H7 (cell line): ENCODE measurements at regions not wholly inside any gene's neighbourhood (a gene's known extent, or its start where the extent isn't known, plus 50 kb on each side); places are given as distances from the start of the nearest gene placed in this dataset.

Experiments
- DNase-seq: peaks from one replicate; pipeline ENCODE4 v3.0.0; 2012
- H3K27me3 ChIP-seq: 2 replicates; pipeline ENCODE4 v1.6.0; 2011; ENCODE audit warnings: mild to moderate bottlenecking, low read length; ENCODE audit not compliant: control insufficient read depth, insufficient read depth
- H3K36me3 ChIP-seq: replicated peaks from 2 replicates; pipeline ENCODE4 v1.5.1; 2011; ENCODE audit warnings: low read length; ENCODE audit not compliant: control insufficient read depth, insufficient read depth
- H3K4me3 ChIP-seq: 2 replicates; pipeline ENCODE4 v1.5.1; 2011; ENCODE audit warnings: low read depth, mild to moderate bottlenecking, control low read depth, low read length, moderate library complexity; ENCODE audit not compliant: insufficient read depth

DNA sequence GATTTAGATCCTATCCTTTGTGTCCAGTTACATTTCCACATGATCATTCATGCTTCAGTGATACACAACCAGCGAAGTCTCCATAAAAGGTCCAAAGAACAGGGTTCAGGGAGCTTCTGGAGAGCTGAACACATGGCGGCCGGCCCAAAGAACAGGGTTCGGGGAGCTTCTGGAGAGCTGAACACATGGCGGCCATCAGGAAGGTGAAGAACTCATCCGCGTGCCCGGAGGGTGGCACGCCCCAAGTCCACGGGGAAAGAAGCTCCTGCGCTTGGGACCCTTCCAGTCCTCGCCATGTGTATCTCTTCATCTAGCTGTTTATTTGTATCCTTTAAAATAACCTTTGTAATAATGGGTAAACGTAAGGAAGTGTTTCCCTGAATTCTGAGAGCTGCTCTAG is 91.9 kb upstream of the FLRT2 start:
- no peak for DNase-seq
- Histone ChIP-seq H3K27me3 (no peaks in the 10 kb centered on the region), H3K4me3 (no peak overlapping the region), H3K36me3 (no peaks in the 10 kb centered on the region)

DNA sequence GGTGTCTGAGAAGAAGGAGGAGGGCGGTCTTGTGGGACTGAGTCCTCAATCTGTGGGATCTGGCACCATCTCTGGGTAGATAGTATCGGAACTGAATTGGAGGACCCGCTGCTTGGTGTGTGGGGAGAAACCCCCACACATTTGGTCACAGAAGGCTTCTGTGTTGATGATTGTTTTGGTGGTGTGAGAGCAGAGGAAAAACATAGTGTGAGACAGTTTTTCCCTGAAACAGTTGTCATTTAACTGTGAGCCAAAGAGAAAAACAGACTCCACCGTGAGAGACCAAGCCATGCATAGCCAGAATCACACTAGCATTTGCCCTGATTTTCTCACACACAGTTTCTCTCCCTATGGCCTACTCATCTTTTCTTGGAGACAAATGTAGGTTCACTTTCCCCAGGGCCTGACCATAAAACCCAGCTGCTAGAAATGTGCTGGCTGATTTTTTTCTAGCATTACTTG is 91.4 kb upstream of the FLRT2 start:
- Histone ChIP-seq H3K36me3 (no peaks in the 10 kb centered on the region), H3K4me3 (no peak overlapping the region), H3K27me3 (no peaks in the 10 kb centered on the region)
- DNase-seq = no peak

DNA sequence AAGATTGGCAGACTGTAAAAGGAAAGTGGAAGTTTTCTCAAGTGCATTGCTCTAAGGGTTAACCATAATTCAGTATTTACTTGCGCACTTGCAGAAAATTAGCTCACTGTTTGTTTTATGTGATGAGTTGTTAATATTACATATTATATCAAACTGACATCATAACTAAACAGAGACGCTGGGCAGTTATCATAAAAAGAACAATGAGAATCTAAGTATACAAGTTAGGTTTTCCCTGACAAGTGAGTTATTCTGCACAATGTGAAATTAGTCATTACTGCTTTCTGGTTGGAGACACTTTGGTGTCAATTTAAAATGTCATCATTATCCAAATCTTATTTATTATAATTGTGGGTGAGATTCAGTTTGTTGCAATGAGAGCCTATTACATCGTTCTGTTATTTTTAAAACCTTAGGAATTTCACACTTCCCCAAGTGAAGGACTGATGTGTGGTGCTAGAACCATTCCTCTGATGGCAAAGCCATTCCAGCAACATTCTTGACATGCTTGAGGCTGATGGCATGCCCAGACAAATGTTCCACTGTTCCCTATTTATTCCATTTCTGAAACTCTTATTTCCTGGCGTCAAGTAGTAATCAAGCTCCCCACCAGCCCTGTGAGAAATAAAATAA is 90.1 kb upstream of the FLRT2 start:
- no peaks in the 10 kb centered on the region for H3K27me3 ChIP-seq
- H3K4me3 ChIP-seq = no peak overlapping the region
- no peak for DNase-seq
- H3K36me3 ChIP-seq = no peaks in the 10 kb centered on the region

DNA sequence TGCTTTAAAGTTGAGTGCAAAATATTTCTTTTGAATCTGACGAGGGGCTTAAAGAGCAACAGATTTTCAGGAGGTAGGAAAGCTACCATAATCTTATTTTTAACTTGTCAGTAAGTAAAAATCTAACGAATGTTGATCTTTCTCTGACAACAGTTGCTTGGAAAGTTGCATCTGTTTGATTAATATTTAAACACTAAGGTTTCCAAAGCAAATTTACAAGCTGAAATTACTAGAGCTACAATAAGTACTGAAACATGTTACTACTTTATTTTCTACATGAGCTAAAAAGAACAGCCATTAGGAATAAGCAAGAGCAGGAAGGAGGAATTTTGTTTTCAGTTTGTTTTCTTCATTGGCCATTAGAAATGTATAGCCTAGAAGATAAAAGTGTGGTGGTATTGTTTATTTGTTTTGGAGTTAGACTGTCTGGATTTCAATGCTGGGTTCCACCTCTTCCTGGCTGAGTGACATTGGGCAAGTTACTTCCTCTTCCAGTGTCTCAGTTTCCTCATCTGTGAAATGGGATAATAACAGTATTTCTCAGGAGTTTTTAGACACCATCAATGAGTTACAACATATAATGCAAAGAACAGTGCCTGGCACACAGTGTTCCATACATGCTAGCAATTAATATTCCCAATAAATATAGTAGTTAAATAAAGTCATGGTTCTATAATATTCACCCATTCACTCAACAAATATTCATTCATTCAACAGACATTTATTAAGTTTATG is 87.9 kb upstream of the FLRT2 start:
- Histone ChIP-seq H3K27me3 (no peaks in the 10 kb centered on the region), H3K4me3 (no peak overlapping the region), H3K36me3 (no peaks in the 10 kb centered on the region)
- no peak for DNase-seq

DNA sequence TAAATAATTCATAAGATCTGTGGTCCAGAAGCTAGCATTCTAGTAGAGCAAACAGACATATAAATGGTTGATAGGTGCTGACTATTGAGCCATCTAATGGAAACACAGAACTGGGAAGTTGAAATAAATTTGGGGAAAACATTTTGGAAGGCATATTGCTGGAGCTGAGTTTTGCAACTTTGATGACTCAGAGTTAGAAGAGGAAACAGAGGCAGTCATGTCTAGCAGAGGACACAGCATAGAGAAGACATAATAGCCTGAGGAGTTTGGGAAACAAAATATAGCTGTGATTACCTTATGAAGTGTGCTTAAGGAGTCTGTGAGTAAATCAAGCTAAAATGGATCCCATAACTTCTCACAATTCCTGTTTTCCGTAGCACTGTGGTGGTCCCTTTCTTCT is 86.9 kb upstream of the FLRT2 start:
- DNase-seq = no peak
- no peaks in the 10 kb centered on the region for H3K36me3 ChIP-seq
- no peak overlapping the region for H3K4me3 ChIP-seq
- no peaks in the 10 kb centered on the region for H3K27me3 ChIP-seq

DNA sequence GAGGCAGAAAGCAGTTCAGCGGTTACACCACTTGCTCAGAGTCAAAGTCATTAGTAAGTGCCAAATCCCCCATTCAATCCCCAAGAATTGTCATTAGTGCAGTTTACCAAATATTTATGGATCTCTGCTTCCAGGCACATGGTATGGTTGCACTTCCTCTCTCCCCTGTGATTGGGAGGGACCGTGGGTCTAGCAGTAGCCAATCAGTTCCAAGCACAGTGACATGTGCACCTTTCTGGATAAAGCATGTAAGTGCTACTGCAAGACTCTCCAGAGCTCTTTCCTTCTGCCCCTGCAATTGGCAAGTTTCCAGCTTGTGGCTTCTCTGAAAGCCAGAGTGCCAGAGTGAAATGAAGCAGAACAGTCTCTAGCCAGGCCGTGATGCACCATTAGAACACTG is 85.3 kb upstream of the FLRT2 start:
- no peak overlapping the region for H3K4me3 ChIP-seq
- H3K36me3 ChIP-seq = no peaks in the 10 kb centered on the region
- H3K27me3 ChIP-seq = no peaks in the 10 kb centered on the region
- no peak for DNase-seq

DNA sequence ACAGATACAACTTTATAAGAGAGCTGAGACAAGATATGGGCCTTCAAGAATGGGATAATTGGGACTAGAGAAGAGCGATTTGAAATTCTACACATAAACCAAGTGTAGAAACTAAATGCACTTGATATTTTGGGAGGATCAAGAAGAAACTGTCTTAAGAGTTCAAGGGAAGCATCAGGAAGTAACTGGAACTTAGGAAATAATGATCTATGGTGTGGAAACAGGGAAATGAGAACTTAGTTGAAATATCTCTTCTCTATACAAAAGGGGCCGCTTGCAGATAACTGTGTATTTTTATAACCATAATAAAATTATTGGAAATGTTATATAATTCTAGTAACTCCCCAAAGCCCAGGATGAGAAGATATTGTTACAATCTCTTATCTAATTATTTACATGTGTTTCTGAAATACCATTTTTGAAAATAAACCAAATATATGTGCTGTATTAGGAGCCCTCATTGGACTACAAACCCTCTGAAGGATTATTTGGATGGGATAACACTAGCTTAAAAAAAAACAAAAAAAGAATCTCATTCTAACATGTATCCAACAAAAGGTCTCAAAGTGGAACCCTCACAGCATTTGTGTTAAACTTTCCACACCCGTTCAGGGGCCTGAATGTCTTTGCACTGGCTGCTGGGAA is 84.7 kb upstream of the FLRT2 start:
- Histone ChIP-seq H3K4me3 (no peak overlapping the region), H3K27me3 (no peaks in the 10 kb centered on the region), H3K36me3 (no peaks in the 10 kb centered on the region)
- no peak for DNase-seq

DNA sequence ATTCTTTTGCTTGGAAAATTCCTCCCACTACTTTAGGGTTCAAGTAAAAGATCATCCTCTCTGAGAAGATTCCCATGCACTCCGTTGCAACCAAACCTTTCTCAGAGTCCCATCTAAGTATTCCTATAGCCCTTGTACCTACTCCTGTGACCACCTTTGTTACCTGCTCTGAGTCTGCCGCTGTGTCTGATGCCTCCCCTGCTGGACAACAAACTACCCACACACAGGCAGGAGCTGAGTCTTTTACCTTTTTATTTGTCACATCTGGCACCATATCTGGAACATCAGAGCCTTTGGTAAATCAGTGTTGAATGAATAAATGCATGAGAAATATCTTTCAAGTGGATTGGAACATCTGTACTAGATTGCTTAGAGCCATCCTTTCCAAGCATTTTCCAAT is 82.1 kb upstream of the FLRT2 start:
- Histone ChIP-seq H3K27me3 (no peaks in the 10 kb centered on the region), H3K4me3 (no peak overlapping the region), H3K36me3 (no peaks in the 10 kb centered on the region)
- peak; percentile 33 for DNase-seq

DNA sequence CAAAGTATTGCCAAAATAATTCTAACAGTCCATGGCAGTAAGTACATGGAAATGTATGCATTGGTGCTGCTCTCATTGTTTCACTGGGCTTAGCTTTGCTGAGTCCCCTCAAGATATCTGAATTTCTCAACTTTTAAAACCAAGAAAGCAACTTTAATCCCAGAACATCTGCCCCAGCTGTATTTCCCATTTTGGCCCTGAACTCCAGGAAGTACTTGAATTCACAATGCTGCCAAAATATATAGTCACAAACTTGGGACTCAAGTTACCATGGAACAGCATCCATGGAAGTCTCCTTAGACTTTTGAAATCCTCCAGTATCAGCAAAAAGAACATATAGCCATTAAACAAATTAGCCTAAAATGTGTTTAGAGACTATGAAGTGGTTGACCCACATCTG is 78.5 kb upstream of the FLRT2 start:
- H3K27me3 ChIP-seq = no peaks in the 10 kb centered on the region
- no peak overlapping the region for H3K4me3 ChIP-seq
- no peak for DNase-seq
- H3K36me3 ChIP-seq = no peaks in the 10 kb centered on the region

DNA sequence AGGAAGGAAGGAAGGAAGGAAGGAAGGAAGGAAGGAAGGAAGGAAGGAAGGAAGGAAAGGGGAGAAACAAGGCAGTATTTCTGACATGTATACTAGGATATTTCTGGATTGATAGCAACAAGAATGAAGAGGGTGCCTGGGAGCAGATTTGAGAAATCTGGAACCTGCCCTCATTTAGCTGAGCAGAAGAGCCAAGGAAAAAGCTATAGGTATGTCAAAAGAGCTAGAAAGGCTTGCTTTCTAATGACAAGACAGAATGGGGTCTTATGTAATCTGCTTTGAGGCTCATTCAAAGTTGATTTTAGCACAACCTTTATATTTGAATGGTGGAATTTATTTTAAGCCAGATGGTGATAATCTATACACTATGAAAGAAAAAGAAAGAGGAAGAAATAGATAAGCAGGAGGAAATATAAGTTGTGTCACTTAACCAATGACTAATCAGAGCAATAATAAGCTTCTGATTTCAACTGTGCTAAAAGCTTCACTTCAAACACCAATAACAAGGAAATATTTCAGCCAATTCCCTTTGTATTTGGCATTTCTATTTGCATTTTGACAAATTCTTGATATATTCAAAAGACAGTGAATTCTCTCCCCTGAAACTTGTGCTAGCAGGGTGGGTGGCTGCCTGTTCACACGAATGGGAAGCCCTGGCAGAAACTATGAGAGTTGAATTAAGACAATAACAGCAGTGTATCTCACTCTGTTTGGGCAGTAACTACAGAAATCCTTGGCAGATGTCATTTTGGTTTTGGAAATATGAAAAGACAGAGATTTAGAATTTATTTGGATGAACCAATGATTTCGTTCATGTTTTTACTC is 76.3 kb upstream of the FLRT2 start:
- H3K27me3 ChIP-seq = no peaks in the 10 kb centered on the region
- H3K4me3 ChIP-seq = no peak overlapping the region
- H3K36me3 ChIP-seq = no peaks in the 10 kb centered on the region
- DNase-seq = no peak

DNA sequence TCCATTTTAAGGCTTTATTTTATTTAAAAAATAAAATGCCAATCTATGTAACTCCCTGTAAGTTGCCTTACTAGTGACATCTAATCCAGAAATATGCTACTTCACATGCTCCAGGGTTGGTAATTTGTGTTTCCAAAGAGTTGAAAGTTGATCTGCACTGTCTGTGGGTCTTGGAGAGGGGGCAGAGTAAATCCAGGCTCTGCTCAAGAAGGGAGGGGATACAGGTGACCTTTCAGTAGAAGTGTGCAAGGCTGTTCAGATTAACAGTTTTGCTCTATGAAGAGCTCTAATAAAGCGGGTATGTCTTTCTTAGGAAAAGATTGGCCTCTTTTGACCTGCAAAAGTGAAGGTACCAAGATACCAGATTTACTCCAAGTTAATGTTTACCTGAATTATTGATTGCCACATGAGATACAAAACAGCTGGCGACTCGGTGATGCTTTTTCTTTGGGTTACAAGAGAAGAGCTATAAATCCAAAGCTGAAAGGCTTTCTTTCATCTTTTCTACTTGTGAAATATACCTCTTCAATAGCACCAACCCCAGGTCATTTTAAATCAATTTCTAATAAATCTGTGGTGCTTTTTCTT is 75.6 kb upstream of the FLRT2 start:
- no peak overlapping the region for H3K4me3 ChIP-seq
- no peaks in the 10 kb centered on the region for H3K27me3 ChIP-seq
- no peak for DNase-seq

DNA sequence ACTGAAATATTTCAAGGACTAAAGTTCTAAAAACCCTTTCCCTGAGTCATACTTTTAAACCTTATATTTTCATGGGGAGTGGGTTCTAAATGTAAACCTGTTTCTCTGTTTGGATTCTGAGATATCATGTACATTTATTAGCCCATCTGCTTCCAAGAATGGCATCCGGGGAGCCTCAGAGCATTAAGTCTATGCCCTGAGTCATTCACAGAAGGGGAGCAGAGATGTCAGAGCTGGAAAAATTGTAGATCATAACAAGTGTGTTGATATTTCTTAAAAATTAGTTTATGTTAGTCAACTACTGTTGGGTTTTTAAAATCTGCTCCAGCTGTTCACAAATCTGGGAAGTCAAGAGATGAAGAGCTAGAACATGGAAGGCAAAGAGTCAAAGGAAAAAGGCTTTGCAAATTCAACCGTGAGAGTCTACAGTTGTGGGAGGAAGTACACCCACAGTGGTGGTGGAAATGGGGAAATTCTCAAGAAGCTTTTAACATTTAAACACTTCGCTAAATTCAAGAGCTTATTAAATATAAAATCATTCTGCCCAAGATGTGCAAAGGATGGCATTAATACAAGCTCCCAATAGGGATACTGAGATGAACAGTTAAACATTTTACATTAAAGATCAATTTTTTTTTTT is 70.5 kb upstream of the FLRT2 start:
- Histone ChIP-seq H3K4me3 (no peak overlapping the region), H3K36me3 (no peaks in the 10 kb centered on the region), H3K27me3 (no peaks in the 10 kb centered on the region)
- DNase-seq = no peak

More for the DNA sequence above, 75.6 kb upstream of the FLRT2 start:
- no peaks in the 10 kb centered on the region for H3K36me3 ChIP-seq

DNA sequence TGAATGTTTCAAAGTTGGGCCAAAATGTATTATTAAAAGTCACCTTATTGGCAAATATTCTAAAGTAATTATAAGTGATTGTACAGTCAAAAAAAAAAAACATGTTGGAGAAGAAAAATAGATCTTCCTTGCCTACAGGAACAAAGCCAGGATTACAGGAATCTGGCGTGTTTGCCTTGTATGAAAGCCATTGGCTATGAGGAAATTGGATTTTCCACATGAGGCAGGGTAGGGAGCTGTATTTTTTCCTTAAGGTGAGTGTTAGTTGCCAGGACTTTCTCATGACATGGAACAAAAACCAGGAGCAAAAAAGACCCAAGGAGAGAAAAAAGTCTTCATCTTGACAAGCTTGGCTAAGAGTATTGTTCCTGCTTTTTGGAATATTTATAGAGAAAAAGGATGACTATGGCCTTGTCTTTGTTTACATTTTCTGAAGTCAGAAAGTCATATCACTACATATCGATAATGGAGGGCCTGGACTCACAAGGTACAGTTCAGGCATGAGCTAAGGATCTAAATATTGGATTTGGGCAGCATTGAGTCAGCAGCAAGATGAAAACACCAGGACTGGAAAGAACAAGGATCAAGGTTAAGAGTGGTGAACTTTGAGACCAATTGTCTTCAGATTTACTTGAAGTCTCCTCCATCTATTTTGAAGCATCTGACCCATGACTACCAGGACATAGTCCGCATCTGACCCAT is 68.4 kb upstream of the FLRT2 start:
- Histone ChIP-seq H3K36me3 (no peaks in the 10 kb centered on the region), H3K4me3 (no peak overlapping the region), H3K27me3 (no peaks in the 10 kb centered on the region)
- DNase-seq = no peak
